Endothelial cell of umbilical vein (primary cell): ENCODE measurements at regions not wholly inside any gene's neighbourhood (a gene's known extent, or its start where the extent isn't known, plus 50 kb on each side); places are given as distances from the start of the nearest gene placed in this dataset.

Source experiments
- EZH2 ChIP-seq: IDR thresholded peaks from 2 replicates; pipeline ENCODE4 v1.6.1; 2012; ENCODE audit warnings: borderline replicate concordance, low read depth, mild to moderate bottlenecking, moderate library complexity, low read length, inconsistent platforms; ENCODE audit not compliant: severe bottlenecking
- POLR2A ChIP-seq: IDR thresholded peaks from 2 replicates; pipeline ENCODE4 v1.6.1; 2012; ENCODE audit warnings: low read depth, mild to moderate bottlenecking, control low read depth, low read length
- POLR2AphosphoS5 ChIP-seq: IDR thresholded peaks from 2 replicates; pipeline ENCODE4 v1.6.1; 2012; ENCODE audit warnings: low read depth, mild to moderate bottlenecking, control low read depth, low read length, moderate library complexity; ENCODE audit not compliant: insufficient read depth
- TF ChIP-seq, protein P1 (sequence below), 2 donors: IDR thresholded peaks; 1 replicate in 1 of 2; 2 replicates in 1 of 2; pipeline ENCODE4 v1.5.1; 2011; ENCODE audit warnings: low read length in 2 of 2, mild to moderate bottlenecking in 2 of 2, moderate library complexity in 2 of 2, control low read depth in 1 of 2, inconsistent platforms in 1 of 2, low read depth in 1 of 2; ENCODE audit not compliant: insufficient read depth in 1 of 2; ENCODE audit errors: extremely low read depth in 1 of 2
- TF ChIP-seq, protein P2 (sequence below): IDR thresholded peaks from 2 replicates; pipeline ENCODE4 v1.6.1; 2011; ENCODE audit not compliant: insufficient read depth, insufficient read length

- TF ChIP-seq, protein P1, sequence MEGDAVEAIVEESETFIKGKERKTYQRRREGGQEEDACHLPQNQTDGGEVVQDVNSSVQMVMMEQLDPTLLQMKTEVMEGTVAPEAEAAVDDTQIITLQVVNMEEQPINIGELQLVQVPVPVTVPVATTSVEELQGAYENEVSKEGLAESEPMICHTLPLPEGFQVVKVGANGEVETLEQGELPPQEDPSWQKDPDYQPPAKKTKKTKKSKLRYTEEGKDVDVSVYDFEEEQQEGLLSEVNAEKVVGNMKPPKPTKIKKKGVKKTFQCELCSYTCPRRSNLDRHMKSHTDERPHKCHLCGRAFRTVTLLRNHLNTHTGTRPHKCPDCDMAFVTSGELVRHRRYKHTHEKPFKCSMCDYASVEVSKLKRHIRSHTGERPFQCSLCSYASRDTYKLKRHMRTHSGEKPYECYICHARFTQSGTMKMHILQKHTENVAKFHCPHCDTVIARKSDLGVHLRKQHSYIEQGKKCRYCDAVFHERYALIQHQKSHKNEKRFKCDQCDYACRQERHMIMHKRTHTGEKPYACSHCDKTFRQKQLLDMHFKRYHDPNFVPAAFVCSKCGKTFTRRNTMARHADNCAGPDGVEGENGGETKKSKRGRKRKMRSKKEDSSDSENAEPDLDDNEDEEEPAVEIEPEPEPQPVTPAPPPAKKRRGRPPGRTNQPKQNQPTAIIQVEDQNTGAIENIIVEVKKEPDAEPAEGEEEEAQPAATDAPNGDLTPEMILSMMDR (IDR thresholded peaks at IDR 0.05; ENCODE audit: extremely low read depth in 1 of 2, insufficient read depth in 1 of 2, low read depth in 1 of 2, low read length in 2 of 2) = no peak
- TF ChIP-seq, protein P2, sequence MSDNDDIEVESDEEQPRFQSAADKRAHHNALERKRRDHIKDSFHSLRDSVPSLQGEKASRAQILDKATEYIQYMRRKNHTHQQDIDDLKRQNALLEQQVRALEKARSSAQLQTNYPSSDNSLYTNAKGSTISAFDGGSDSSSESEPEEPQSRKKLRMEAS = no peak
- TF ChIP-seq POLR2A (no peak), POLR2AphosphoS5 (no peak), EZH2 (no peak)
These were observed 237.5 kb upstream of the DIAPH2 start for GRCh38 chrX:96447161-96447560.
